Heart left ventricle (tissue), 13 donors: ENCODE measurements at regions not wholly inside any gene's neighbourhood (a gene's known extent, or its start where the extent isn't known, plus 50 kb on each side); places are given as distances from the start of the nearest gene placed in this dataset.

Source experiments
- CTCF ChIP-seq, 12 donors: fragments of 200-600 bp; sonication (generic) in 4 of 12; IDR thresholded peaks; one replicate each; pipeline versions ENCODE4 v1.5.0 to v1.8.0; 2018 to 2022; ENCODE audit warnings: antibody characterized with exemption in 12 of 12, mild to moderate bottlenecking in 5 of 12
- POLR2A ChIP-seq, 2 donors: fragments of 450-650 bp; IDR thresholded peaks; one replicate each; pipeline ENCODE4 v1.6.1; 2017; ENCODE audit warnings: antibody characterized with exemption in 2 of 2, mild to moderate bottlenecking in 2 of 2, moderate library complexity in 2 of 2
- donor health status: ischemic (EF 13 %, LVEDD 7.1; RV severe dilation, severe dysfunction).
- donor health status: DM: no; HTN: yes; CAD: no.
- donor health status: DM: no; HTN: no; CAD: no.
- donor health status: ischemic (EF 25% LVEDD 6.9; RV normal size, moderate dysfunction).
- donor health status: ischemic (EF 25% LVEDD 5.7; RV mildly dilated, moderate dysfunction).
- donor health status: ischemic (EF 35%, LVEDD 5.7; RV mildly dilated, moderate dysfunction).
- donor health status: nonischemic (EF 11% LVEDD 7.7; RV severe dilation, severe dysfunction).
- donor health status: DM: yes; HTN: yes; CAD: no.
- donor health status: PGD.
- donor health status: ischemic (EF 29% LVEDD 5.4; RV normal size, mild dysfunction).
- donor health status: nonischemic (EF 23%, LVEDD 6.1; RV moderate dilation, normal function).

- TF ChIP-seq CTCF (IDR thresholded peaks at IDR 0.05): no peak
- no peak for TF ChIP-seq POLR2A (IDR thresholded peaks at IDR 0.05)
Measured at GRCh38 chr12:77584860-77585259, 245.8 kb upstream of the NAV3 start.
